VCaP (cell line): ENCODE measurements at regions not wholly inside any gene's neighbourhood (a gene's known extent, or its start where the extent isn't known, plus 50 kb on each side); places are given as distances from the start of the nearest gene placed in this dataset.
"Not testable (repeated sequence)": the region's sequence is repeated elsewhere in the genome, so short reads cannot be mapped to it uniquely, and the experiment has no call there.

Source experiments
- H3K27ac ChIP-seq: fragments of 450-650 bp; 2 replicates; pipeline ENCODE4 v1.5.1; 2017
- TF ChIP-seq, protein P1 (sequence below): fragments of 450-650 bp; conservative IDR thresholded peaks from 2 replicates; pipeline ENCODE4 v1.5.1; 2017; ENCODE audit warnings: mild to moderate bottlenecking, moderate library complexity

DNA sequence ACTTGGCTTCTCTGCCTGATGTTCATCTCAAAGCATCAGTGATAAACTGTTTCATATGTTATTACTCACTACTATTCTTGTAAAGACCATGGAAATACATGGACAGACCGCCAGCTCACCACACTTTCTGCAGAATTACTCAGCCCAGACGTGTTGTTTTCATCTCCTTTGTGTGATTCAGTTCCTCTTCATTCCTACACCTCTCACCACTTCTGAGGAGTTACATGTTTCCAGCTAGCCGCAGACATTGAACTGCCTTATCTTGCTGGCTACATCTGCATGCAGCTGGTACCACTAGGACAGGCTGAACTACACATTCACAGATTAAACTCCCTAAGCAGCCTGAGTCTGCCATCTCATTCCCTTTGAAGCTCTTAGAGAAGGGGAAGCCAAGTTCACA, 443.2 kb upstream of the FGF16 start:
- H3K27ac ChIP-seq, result no peak overlapping the region
- TF ChIP-seq, protein P1, sequence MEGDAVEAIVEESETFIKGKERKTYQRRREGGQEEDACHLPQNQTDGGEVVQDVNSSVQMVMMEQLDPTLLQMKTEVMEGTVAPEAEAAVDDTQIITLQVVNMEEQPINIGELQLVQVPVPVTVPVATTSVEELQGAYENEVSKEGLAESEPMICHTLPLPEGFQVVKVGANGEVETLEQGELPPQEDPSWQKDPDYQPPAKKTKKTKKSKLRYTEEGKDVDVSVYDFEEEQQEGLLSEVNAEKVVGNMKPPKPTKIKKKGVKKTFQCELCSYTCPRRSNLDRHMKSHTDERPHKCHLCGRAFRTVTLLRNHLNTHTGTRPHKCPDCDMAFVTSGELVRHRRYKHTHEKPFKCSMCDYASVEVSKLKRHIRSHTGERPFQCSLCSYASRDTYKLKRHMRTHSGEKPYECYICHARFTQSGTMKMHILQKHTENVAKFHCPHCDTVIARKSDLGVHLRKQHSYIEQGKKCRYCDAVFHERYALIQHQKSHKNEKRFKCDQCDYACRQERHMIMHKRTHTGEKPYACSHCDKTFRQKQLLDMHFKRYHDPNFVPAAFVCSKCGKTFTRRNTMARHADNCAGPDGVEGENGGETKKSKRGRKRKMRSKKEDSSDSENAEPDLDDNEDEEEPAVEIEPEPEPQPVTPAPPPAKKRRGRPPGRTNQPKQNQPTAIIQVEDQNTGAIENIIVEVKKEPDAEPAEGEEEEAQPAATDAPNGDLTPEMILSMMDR, result no peak

GRCh38 chrX:77009691-77010090, 437.5 kb upstream of the FGF16 start:
- no peak overlapping the region for H3K27ac ChIP-seq
- TF ChIP-seq, protein P1, result no peak

- TF ChIP-seq, protein P1, result no peak
- no peak overlapping the region for H3K27ac ChIP-seq
Measured at GRCh38 chrX:77014377-77015372, 432.5 kb upstream of the FGF16 start.

DNA sequence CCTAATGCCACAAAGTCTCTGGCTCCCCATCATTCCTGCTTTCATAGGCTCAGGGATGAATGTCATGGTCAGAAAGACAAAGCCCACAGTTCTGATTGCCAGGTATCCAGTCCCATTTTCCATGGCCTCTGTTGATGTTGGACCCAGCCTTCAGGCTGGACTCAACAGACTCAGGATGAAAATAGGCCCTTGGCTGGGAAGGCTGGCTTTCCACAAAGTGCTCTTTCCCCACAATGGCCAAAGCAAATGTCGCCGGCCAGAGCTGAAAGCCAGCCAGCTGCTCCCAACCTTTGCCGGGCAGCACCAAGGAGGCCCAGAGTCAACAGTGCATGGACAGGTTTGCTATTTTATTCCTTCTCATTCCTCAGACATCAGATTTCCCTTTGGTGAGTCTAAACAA, 430.1 kb upstream of the FGF16 start:
- no peak overlapping the region for H3K27ac ChIP-seq
- TF ChIP-seq, protein P1, result no peak

- H3K27ac ChIP-seq, result not testable (repeated sequence)
Measured at GRCh38 chrX:77046180-77046810, 400.9 kb upstream of the FGF16 start.

- no peak overlapping the region for H3K27ac ChIP-seq
- TF ChIP-seq, protein P1, result no peak
Measured at GRCh38 chrX:77060572-77060971, 386.6 kb upstream of the FGF16 start.

- TF ChIP-seq, protein P1, result no peak
- no peak overlapping the region for H3K27ac ChIP-seq
Measured at GRCh38 chrX:77061022-77061421, 386.2 kb upstream of the FGF16 start.

DNA sequence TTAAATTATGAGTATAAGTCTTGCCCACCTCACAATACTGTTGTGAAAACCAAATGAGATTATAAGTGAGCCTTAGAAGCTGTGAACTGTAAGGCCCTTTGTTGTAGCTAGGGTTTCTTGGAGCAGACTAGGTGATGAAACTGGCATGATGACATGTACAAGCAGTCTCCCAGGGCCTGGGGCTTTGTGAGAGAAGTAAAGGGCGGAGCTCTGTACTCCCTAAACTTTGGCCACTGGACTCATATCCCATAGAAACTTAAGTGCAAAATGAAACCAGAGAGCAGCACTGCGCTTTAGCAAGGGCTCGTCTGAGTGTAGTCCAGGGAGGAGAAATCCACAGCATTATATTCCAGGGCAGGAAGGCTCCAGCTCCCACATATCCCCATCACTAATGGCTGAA, 385.6 kb upstream of the FGF16 start:
- TF ChIP-seq, protein P1, result no peak
- H3K27ac ChIP-seq, result no peak overlapping the region
